OCI-LY3 (cell line): ENCODE measurements at regions not wholly inside any gene's neighbourhood (a gene's known extent, or its start where the extent isn't known, plus 50 kb on each side); places are given as distances from the start of the nearest gene placed in this dataset.

ENCODE experiments used
- EZH2phosphoT487 ChIP-seq: fragments of 200-600 bp; shearing (Covaris generic); IDR thresholded peaks from 2 replicates; pipeline ENCODE4 v1.6.1; 2018; ENCODE audit warnings: antibody characterized with exemption, mixed run types, low read depth
- TF ChIP-seq, protein P1 (sequence below): fragments of 200-600, 300-600 bp; sonication (generic); IDR thresholded peaks from 2 replicates; pipeline ENCODE4 v1.5.1; 2014; ENCODE audit warnings: antibody characterized with exemption, low read length, low read depth

DNA sequence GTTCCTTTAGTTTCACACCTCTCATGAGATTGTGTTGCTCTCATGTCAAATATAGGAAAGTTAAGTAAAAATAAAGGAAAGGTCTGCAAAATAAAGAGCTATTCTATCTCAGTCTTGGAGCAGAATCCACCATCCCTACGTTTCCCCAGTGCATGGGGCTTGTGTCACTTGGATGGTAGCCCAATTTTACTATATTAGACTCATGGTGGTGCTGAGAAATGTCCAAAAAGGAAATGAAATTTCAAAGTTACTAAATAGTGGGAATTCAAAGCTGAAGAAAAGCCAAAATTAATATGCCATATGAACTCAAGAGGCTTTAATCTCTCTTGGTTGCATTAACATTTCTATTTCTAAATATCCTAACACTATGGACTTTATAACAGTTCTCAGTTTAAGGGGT lies 1283.3 kb upstream of the GJE1 start:
- TF ChIP-seq, protein P1, sequence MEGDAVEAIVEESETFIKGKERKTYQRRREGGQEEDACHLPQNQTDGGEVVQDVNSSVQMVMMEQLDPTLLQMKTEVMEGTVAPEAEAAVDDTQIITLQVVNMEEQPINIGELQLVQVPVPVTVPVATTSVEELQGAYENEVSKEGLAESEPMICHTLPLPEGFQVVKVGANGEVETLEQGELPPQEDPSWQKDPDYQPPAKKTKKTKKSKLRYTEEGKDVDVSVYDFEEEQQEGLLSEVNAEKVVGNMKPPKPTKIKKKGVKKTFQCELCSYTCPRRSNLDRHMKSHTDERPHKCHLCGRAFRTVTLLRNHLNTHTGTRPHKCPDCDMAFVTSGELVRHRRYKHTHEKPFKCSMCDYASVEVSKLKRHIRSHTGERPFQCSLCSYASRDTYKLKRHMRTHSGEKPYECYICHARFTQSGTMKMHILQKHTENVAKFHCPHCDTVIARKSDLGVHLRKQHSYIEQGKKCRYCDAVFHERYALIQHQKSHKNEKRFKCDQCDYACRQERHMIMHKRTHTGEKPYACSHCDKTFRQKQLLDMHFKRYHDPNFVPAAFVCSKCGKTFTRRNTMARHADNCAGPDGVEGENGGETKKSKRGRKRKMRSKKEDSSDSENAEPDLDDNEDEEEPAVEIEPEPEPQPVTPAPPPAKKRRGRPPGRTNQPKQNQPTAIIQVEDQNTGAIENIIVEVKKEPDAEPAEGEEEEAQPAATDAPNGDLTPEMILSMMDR, result no peak
- TF ChIP-seq EZH2phosphoT487, result no peak
